Body of pancreas (tissue), 4 donors: ENCODE measurements at regions not wholly inside any gene's neighbourhood (a gene's known extent, or its start where the extent isn't known, plus 50 kb on each side); places are given as distances from the start of the nearest gene placed in this dataset.

Experiments
- ATAC-seq: fragments of 150-250 bp; one replicate; pipeline ENCODE4 v1.9.1; 2016
- DNase-seq, 4 donors: peaks; one replicate each; pipeline ENCODE4 v3.0.0-alpha.2; 2019
- H3K27ac ChIP-seq, 4 donors: fragments of 200-600 bp; sonication (generic); 1 replicate in 3 of 4; 2 replicates in 1 of 4; pipeline versions ENCODE4 v1.5.1 to v1.6.1; 2016 to 2019; ENCODE audit warnings: mild to moderate bottlenecking in 1 of 4, mixed read lengths in 1 of 4, moderate library complexity in 1 of 4
- H3K27me3 ChIP-seq, 2 donors: fragments of 200-600 bp; sonication (generic); one replicate each; pipeline ENCODE4 v1.6.0; 2016; ENCODE audit warnings: mild to moderate bottlenecking in 1 of 2
- H3K36me3 ChIP-seq, 2 donors: fragments of 200-600 bp; sonication (generic); replicated peaks in 1 of 2; 2 replicates each; pipeline ENCODE4 v1.5.1; 2016; ENCODE audit warnings: low read depth in 2 of 2; ENCODE audit not compliant: insufficient read depth in 1 of 2
- H3K4me1 ChIP-seq: fragments of 200-600 bp; sonication (generic); one replicate; pipeline ENCODE4 v1.6.0; 2016
- H3K4me3 ChIP-seq, 2 donors: fragments of 200-600 bp; sonication (generic); 1 replicate in 1 of 2; 2 replicates in 1 of 2; pipeline ENCODE4 v1.5.1; 2016 to 2019
- H3K9me3 ChIP-seq, 3 donors: fragments of 200-600 bp; sonication (generic); 1 replicate in 2 of 3; 2 replicates in 1 of 3; pipeline ENCODE4 v1.5.1; 2016
- CTCF ChIP-seq, 7 experiments: fragments of 450-650 bp in 4 of 7; fragments of 200-600 bp in 3 of 7; sonication (generic) in 3 of 7; IDR thresholded peaks; one replicate each; pipeline ENCODE4 v1.5.1; 2016 to 2019; ENCODE audit warnings: antibody characterized with exemption in 7 of 7
- POLR2A ChIP-seq, 3 donors: fragments of 450-650 bp; IDR thresholded peaks; one replicate each; pipeline ENCODE4 v1.6.1; 2016; ENCODE audit warnings: antibody characterized with exemption in 3 of 3, mild to moderate bottlenecking in 2 of 3
- WGBS, 2 donors: methylation state at CpG; one replicate each; pipeline ENCODE4 v1.1.5; 2017; 5-methylcytosine and 5-hydroxymethylcytosine counted together
- intact Hi-C: fragments of 100-400 bp; cut with DNase I; formaldehyde crosslinking; loops from one replicate; pipeline ENCODE4 v1.15.1; 2023

DNA sequence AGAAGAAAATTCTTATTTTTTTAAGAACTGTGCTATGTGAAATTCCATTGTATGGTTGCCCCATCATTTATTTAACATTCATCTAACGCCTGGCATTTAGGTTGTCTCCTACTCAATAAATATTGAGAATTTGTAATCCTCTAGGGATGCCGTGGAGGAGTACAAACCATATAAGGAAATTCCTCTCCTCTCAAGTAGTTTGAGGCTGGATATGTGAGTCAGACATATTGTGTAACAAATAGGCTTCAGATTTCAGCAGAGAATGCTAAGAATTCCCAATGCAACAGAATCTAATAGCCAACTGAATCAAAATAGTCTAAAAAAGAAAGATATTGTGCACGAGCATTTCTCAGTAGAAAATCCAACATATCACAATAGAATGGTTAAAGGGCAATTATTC is 174.7 kb downstream of the OTOR start:
- H3K9me3 ChIP-seq, result peaks cover 0 to 5% (median 0%) of the 10 kb centered on the region in 3 donors
- H3K27me3 ChIP-seq, result no peaks in the 10 kb centered on the region
- DNase-seq, result no peak
- 17 to 20% methylated on average over 3 of the region's 3 CpGs for WGBS, 2 donors
- no peak for ATAC-seq
- H3K36me3 ChIP-seq, result no peaks in the 10 kb centered on the region
- intact Hi-C loops, result no loop called here
- H3K4me3 ChIP-seq, result no peak overlapping the region
- H3K4me1 ChIP-seq, result no peaks in the 10 kb centered on the region
- TF ChIP-seq POLR2A (IDR thresholded peaks at IDR 0.05) (no peak), CTCF (IDR thresholded peaks at IDR 0.05) (no peak)
- no peak overlapping the region for H3K27ac ChIP-seq

DNA sequence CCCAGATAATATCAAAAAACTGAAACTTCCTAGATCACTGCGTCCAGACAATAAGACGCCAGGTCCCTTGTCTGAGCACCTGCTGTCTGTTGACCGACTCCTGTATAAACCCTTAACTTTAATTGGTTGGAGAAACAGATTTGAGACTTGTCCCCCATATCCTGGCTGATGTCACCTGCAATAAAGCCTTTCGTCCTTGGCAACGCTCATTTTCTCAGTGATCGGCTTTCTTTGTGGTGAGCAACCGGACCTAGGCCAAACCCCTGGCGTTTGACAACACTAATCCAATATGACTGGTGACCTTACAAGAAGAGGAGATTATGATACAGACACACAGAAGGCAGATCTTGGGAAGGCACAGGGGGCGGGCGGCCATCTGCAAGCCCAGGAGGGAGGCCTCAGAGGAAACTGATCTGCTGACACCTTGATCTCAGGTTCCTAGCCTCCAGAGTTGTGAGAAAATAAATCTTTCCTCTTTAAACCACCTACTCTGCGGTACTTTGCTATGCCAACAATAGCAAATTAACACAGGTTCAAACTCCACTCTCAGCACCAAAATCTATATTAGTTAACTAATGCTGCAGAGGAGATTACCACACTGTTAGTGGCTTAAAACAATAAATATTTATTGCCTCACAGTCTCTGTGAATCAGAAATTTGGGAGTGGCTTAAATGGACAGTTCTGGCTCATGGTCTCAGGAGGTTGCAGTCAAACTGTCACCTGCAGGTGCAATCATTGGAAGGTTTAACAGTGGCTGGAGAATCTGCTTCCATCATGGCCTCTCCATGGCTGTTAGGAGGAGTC is 178.7 kb downstream of the OTOR start:
- ATAC-seq (no peak), DNase-seq (no peak)
- no peak overlapping the region for H3K27ac ChIP-seq
- H3K27me3 ChIP-seq, result no peaks in the 10 kb centered on the region
- no peak overlapping the region for H3K4me3 ChIP-seq
- no peaks in the 10 kb centered on the region for H3K36me3 ChIP-seq
- TF ChIP-seq POLR2A (IDR thresholded peaks at IDR 0.05) (no peak), CTCF (IDR thresholded peaks at IDR 0.05) (no peak)
- intact Hi-C loops, result no loop called here
- no peaks in the 10 kb centered on the region for H3K9me3 ChIP-seq
- no peaks in the 10 kb centered on the region for H3K4me1 ChIP-seq
- WGBS, 2 donors, result 78 to 87% methylated on average over 11 of the region's 11 CpGs

DNA sequence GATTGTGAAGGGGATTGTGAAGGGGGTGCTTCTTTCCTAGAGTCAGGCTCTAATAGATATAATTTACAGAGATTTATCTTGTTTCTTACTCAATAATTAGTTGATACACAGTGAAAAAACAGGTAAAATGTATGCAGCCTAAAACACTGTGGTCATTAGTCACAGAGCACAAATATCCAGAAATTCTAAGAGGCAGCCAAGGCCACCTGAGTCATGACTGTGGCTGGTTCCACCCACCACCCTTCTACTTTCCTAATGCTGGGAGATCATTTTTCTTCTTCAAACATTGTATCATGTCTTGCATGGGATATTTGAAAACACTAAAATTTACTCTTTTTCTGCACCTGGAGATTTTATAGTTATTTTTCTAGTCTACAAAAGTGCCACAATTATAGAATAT is 181.6 kb downstream of the OTOR start:
- no peak for DNase-seq
- Histone ChIP-seq H3K27me3 (no peaks in the 10 kb centered on the region), H3K4me1 (no peaks in the 10 kb centered on the region), H3K9me3 (no peaks in the 10 kb centered on the region), H3K27ac (no peak overlapping the region), H3K36me3 (no peaks in the 10 kb centered on the region), H3K4me3 (no peak overlapping the region)
- ATAC-seq, result no peak
- no peak for TF ChIP-seq POLR2A (IDR thresholded peaks at IDR 0.05)
- no peak for TF ChIP-seq CTCF (IDR thresholded peaks at IDR 0.05)
- intact Hi-C loops, result no loop called here

- intact Hi-C loops, result no loop called here
Observed at GRCh38 chr20:16930656-16931055, 182.5 kb downstream of the OTOR start.

More at GRCh38 chr20:16930656-16931055, 182.5 kb downstream of the OTOR start:
- no peaks in the 10 kb centered on the region for H3K36me3 ChIP-seq
- H3K4me3 ChIP-seq, result no peak overlapping the region
- DNase-seq (no peak), ATAC-seq (no peak)
- TF ChIP-seq POLR2A (IDR thresholded peaks at IDR 0.05), result no peak
- TF ChIP-seq CTCF (IDR thresholded peaks at IDR 0.05), result no peak
- H3K9me3 ChIP-seq, result no peaks in the 10 kb centered on the region
- WGBS, 2 donors, result 69% methylated on average over 4 of the region's 4 CpGs; no CpG with 5 or more reads in 1 of the 2 donors
- H3K27ac ChIP-seq, result no peak overlapping the region
- H3K27me3 ChIP-seq, result no peaks in the 10 kb centered on the region
- H3K4me1 ChIP-seq, result no peaks in the 10 kb centered on the region
